ENCODE measurements at regions not wholly inside any gene's neighbourhood (a gene's known extent, or its start where the extent isn't known, plus 50 kb on each side); places are given as distances from the start of the nearest gene placed in this dataset.

DNA sequence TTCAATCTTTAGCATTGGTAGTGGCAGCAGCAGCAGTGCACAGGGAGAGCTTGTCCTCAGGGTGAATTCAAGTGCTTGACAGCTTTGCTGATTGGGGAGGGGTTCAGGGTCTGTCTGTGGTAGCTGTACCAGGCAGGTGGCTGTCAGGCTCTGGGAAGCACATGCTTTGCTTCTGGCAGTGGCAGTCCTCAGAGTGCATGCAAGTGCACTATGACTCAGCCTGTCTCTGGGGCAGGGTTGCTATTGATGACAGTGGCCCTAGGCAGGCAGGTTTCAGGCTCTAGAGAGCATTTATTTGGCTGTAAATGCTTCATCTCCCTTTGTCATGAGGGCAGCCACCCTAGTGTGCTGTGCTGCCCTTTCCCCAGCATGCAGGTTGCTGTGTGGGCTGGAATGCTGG is 251.9 kb upstream of the LRRC7 start:
- TF ChIP-seq, protein P1, sequence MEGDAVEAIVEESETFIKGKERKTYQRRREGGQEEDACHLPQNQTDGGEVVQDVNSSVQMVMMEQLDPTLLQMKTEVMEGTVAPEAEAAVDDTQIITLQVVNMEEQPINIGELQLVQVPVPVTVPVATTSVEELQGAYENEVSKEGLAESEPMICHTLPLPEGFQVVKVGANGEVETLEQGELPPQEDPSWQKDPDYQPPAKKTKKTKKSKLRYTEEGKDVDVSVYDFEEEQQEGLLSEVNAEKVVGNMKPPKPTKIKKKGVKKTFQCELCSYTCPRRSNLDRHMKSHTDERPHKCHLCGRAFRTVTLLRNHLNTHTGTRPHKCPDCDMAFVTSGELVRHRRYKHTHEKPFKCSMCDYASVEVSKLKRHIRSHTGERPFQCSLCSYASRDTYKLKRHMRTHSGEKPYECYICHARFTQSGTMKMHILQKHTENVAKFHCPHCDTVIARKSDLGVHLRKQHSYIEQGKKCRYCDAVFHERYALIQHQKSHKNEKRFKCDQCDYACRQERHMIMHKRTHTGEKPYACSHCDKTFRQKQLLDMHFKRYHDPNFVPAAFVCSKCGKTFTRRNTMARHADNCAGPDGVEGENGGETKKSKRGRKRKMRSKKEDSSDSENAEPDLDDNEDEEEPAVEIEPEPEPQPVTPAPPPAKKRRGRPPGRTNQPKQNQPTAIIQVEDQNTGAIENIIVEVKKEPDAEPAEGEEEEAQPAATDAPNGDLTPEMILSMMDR (IDR thresholded peaks at IDR 0.05; ENCODE audit: low read depth, low read length), result no peak
- DNase-seq (ENCODE audit: low read depth, low spot score), result no peak
- Histone ChIP-seq H3K4me3 (ENCODE audit: low read depth, low read length) (no peak overlapping the region), H3K27ac (ENCODE audit: low read depth, low read length) (no peak overlapping the region), H3K27me3 (ENCODE audit: control insufficient read depth, insufficient read depth, low read length) (no peaks in the 10 kb centered on the region), H3K9me3 (ENCODE audit: control insufficient read depth, insufficient read depth, low read length) (no peaks in the 10 kb centered on the region)
- ChIA-PET CTCF (no interaction called here), POLR2A (no interaction called here)

DNA sequence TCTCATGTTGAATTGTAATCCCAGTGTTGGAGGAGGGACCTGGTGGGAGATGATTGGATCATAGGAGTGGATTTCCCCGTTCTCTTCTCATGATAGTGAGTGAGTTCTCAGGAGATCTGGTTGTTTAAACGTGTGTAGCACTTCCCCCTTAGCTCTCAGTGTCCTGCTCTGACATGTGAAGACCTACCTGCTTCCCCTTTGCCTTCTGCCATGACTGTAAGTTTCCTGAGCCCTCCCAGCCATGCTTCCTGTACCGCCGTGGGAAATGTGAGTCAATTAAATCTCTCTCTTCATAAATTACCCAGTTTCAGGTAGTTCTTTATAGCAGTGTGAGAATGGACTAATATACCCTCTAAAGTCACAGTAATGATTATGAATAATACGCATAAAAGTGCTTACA is 248.4 kb upstream of the LRRC7 start:
- Histone ChIP-seq H3K4me3 (ENCODE audit: low read depth, low read length) (no peak overlapping the region), H3K9me3 (ENCODE audit: control insufficient read depth, insufficient read depth, low read length) (no peaks in the 10 kb centered on the region), H3K27ac (ENCODE audit: low read depth, low read length) (no peak overlapping the region), H3K27me3 (ENCODE audit: control insufficient read depth, insufficient read depth, low read length) (no peaks in the 10 kb centered on the region)
- no peak for DNase-seq (ENCODE audit: low read depth, low spot score)
- POLR2A ChIA-PET, result no interaction called here
- CTCF ChIA-PET, result no interaction called here
- TF ChIP-seq, protein P1 (IDR thresholded peaks at IDR 0.05; ENCODE audit: low read depth, low read length), result no peak

DNA sequence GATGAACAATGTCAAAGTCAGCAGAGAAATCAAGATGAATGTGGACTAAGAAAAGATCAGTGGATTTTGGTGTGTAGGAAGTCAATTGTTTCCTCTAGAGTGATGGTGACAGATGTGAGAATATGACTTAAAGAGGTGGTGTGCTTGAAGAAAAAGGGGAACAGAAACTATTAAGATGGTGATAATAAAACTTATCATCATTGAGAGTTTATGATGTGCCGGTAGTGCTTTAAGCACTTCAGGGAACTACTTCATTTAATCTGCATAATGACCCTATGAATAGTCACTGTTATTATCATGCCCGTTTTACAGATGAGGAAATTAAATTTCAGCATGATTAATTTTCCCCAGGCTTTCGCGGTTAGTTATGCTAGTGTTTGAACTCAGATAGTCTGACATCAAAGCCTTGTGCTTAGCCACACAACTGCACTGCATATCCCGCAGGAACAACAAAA is 246.9 kb upstream of the LRRC7 start:
- TF ChIP-seq, protein P1 (IDR thresholded peaks at IDR 0.05; ENCODE audit: low read depth, low read length), result no peak
- Histone ChIP-seq H3K9me3 (ENCODE audit: control insufficient read depth, insufficient read depth, low read length) (no peaks in the 10 kb centered on the region), H3K27ac (ENCODE audit: low read depth, low read length) (no peak overlapping the region), H3K27me3 (ENCODE audit: control insufficient read depth, insufficient read depth, low read length) (no peaks in the 10 kb centered on the region), H3K4me3 (ENCODE audit: low read depth, low read length) (no peak overlapping the region)
- ChIA-PET CTCF (no interaction called here), POLR2A (no interaction called here)
- no peak for DNase-seq (ENCODE audit: low read depth, low spot score)

DNA sequence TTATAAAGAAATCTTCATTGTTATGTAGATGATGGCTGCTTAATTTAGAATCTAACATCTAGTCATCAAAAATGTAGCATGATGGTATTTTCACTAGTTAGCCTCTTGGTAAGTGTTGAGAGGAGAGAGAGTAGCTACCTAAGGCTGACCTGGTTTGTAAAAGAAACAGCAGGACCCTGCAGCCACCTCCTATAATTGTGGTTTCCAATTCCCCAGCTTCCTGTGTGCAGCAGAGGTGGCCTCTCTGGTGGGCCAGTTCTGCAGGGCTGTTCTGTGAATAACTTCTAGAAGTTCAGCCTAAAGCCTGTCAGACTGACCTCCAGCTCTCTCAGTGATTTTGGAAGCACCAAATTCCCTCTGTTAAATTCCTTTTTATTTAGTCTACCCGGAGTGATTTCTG is 246.4 kb upstream of the LRRC7 start:
- H3K27me3 ChIP-seq (ENCODE audit: control insufficient read depth, insufficient read depth, low read length), result no peaks in the 10 kb centered on the region
- TF ChIP-seq, protein P1 (IDR thresholded peaks at IDR 0.05; ENCODE audit: low read depth, low read length), result no peak
- no peak overlapping the region for H3K4me3 ChIP-seq (ENCODE audit: low read depth, low read length)
- CTCF ChIA-PET, result no interaction called here
- no peaks in the 10 kb centered on the region for H3K9me3 ChIP-seq (ENCODE audit: control insufficient read depth, insufficient read depth, low read length)
- H3K27ac ChIP-seq (ENCODE audit: low read depth, low read length), result no peak overlapping the region
- POLR2A ChIA-PET, result no interaction called here
- no peak for DNase-seq (ENCODE audit: low read depth, low spot score)

DNA sequence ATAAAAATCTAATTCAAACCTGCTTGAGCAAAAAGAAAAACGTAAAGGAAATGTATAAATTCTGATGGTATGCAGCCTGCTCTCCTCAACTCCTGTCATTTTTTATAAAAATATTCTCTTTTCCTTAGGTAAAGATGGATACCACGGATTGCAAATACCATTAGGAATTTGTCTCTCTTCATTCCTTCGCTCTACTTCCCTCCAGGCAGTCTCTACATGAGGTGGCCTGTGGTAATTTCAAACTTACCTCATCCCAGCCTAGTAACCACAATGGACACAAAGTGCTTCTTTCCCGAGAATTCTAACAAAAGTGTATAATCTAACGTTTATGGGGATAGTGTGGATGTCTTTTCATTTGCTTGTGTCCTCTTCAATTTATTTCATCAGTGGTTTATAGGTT is 239.5 kb upstream of the LRRC7 start:
- no peaks in the 10 kb centered on the region for H3K9me3 ChIP-seq (ENCODE audit: control insufficient read depth, insufficient read depth, low read length)
- no peak for DNase-seq (ENCODE audit: low read depth, low spot score)
- no peak overlapping the region for H3K4me3 ChIP-seq (ENCODE audit: low read depth, low read length)
- H3K27ac ChIP-seq (ENCODE audit: low read depth, low read length), result no peak overlapping the region
- ChIA-PET POLR2A (no interaction called here), CTCF (no interaction called here)
- TF ChIP-seq, protein P1 (IDR thresholded peaks at IDR 0.05; ENCODE audit: low read depth, low read length), result no peak
- no peaks in the 10 kb centered on the region for H3K27me3 ChIP-seq (ENCODE audit: control insufficient read depth, insufficient read depth, low read length)
